Heart left ventricle (tissue), 16 donors: ENCODE measurements at regions not wholly inside any gene's neighbourhood (a gene's known extent, or its start where the extent isn't known, plus 50 kb on each side); places are given as distances from the start of the nearest gene placed in this dataset.
"Not testable (repeated sequence)": the region's sequence is repeated elsewhere in the genome, so short reads cannot be mapped to it uniquely, and the experiment has no call there.

Source experiments
- ATAC-seq, 4 donors: fragments of 200-7000 bp; cut with Tn5 transposase; one replicate each; pipeline ENCODE4 v1.9.1; 2020 to 2022; ENCODE audit warnings: moderate library complexity in 4 of 4, mild to moderate bottlenecking in 3 of 4, moderate number of reproducible peaks in 1 of 4
- DNase-seq, 5 donors: peaks; one replicate each; pipeline ENCODE4 v3.0.0-alpha.2; 2020
- H3K27ac ChIP-seq, 12 donors: fragments of 200-600 bp; sonication (generic) in 4 of 12; one replicate each; pipeline versions ENCODE4 v1.5.0 to v1.8.0; 2016 to 2022; ENCODE audit warnings: mild to moderate bottlenecking in 2 of 12
- H3K27me3 ChIP-seq, 9 donors: fragments of 200-600 bp; sonication (generic) in 2 of 9; one replicate each; pipeline versions ENCODE4 v1.5.1 to v1.8.0; 2016 to 2022; ENCODE audit warnings: mild to moderate bottlenecking in 3 of 9
- H3K36me3 ChIP-seq, 9 donors: fragments of 200-600 bp; sonication (generic) in 2 of 9; one replicate each; pipeline versions ENCODE4 v1.5.0 to v1.8.0; 2018 to 2022; ENCODE audit warnings: mild to moderate bottlenecking in 2 of 9
- H3K4me1 ChIP-seq, 12 donors: fragments of 200-600 bp; sonication (generic) in 4 of 12; one replicate each; pipeline versions ENCODE4 v1.5.0 to v1.8.0; 2016 to 2022; ENCODE audit warnings: mild to moderate bottlenecking in 3 of 12
- H3K4me3 ChIP-seq, 12 donors: fragments of 200-600 bp; sonication (generic) in 4 of 12; one replicate each; pipeline versions ENCODE4 v1.5.0 to v1.8.0; 2017 to 2022; ENCODE audit warnings: mild to moderate bottlenecking in 9 of 12, moderate library complexity in 4 of 12
- H3K9me3 ChIP-seq, 12 donors: fragments of 200-600 bp; sonication (generic) in 4 of 12; one replicate each; pipeline versions ENCODE4 v1.5.0 to v1.8.0; 2016 to 2022; ENCODE audit warnings: mild to moderate bottlenecking in 1 of 12
- CTCF ChIP-seq, 12 donors: fragments of 200-600 bp; sonication (generic) in 4 of 12; IDR thresholded peaks; one replicate each; pipeline versions ENCODE4 v1.5.0 to v1.8.0; 2018 to 2022; ENCODE audit warnings: antibody characterized with exemption in 12 of 12, mild to moderate bottlenecking in 5 of 12
- POLR2A ChIP-seq, 2 donors: fragments of 450-650 bp; IDR thresholded peaks; one replicate each; pipeline ENCODE4 v1.6.1; 2017; ENCODE audit warnings: antibody characterized with exemption in 2 of 2, mild to moderate bottlenecking in 2 of 2, moderate library complexity in 2 of 2
- WGBS, 4 donors: extraction: QIAGEN DNeasy Blood & Tissue Kit in 2 of 4; methylation state at CpG; one replicate each; pipeline versions ENCODE4 v1.1.5 to v1.1.7; 2013 to 2018; 5-methylcytosine and 5-hydroxymethylcytosine counted together
- intact Hi-C, 10 donors: fragments of 100-400 bp; cut with DNase I; formaldehyde crosslinking; loops; one replicate each; pipeline versions ENCODE4 v1.11.1 to v1.14.2; 2022
- donor health status: ischemic (EF 13 %, LVEDD 7.1; RV severe dilation, severe dysfunction).
- donor health status: healthy with polysubstance abuse.
- donor health status: DM: no; HTN: yes; CAD: no.
- donor health status: DM: no; HTN: no; CAD: no.
- donor health status: ischemic (EF 25% LVEDD 6.9; RV normal size, moderate dysfunction).
- donor health status: ischemic (EF 25% LVEDD 5.7; RV mildly dilated, moderate dysfunction).
- donor health status: healthy.
- donor health status: DM: yes; HTN: yes; CAD: no.
- donor health status: ischemic (EF 35%, LVEDD 5.7; RV mildly dilated, moderate dysfunction).
- donor health status: nonischemic (EF 11% LVEDD 7.7; RV severe dilation, severe dysfunction).
- donor health status: DM: yes; HTN: yes; CAD: no.
- donor health status: PGD.
- donor health status: ischemic (EF 29% LVEDD 5.4; RV normal size, mild dysfunction).
- donor health status: nonischemic (EF 23%, LVEDD 6.1; RV moderate dilation, normal function).

DNA sequence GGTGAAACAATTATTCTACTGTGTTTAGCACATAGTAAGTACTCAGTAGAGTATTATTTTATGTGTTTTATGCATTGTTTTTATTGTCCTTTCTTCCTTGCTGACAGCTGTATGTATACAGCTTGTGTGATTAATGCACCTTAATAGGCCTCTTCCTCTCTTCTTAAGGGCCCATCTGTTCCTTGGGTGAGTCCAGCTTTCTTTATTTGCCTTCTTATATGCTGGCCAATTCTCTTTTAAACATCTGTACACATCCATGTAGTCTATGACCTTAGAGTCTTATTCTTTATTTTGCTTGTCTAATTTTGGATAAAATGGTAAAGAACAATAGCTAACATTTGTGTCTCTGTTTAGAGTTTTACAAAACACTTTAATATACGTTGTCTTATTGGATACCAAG is 333.7 kb upstream of the MEIS1 start:
- 62 to 85% (median 78%) methylated on average over 1 of the region's 1 CpG for WGBS, 4 donors
- ATAC-seq (no peak), DNase-seq (no peak)
- Histone ChIP-seq H3K4me3 (no peak overlapping the region), H3K27ac (no peak overlapping the region), H3K9me3 (no peaks in the 10 kb centered on the region), H3K4me1 (no peaks in the 10 kb centered on the region), H3K36me3 (no peaks in the 10 kb centered on the region), H3K27me3 (no peaks in the 10 kb centered on the region)
- intact Hi-C loops: no loop called here
- no peak for TF ChIP-seq CTCF (IDR thresholded peaks at IDR 0.05)
- no peak for TF ChIP-seq POLR2A (IDR thresholded peaks at IDR 0.05)

DNA sequence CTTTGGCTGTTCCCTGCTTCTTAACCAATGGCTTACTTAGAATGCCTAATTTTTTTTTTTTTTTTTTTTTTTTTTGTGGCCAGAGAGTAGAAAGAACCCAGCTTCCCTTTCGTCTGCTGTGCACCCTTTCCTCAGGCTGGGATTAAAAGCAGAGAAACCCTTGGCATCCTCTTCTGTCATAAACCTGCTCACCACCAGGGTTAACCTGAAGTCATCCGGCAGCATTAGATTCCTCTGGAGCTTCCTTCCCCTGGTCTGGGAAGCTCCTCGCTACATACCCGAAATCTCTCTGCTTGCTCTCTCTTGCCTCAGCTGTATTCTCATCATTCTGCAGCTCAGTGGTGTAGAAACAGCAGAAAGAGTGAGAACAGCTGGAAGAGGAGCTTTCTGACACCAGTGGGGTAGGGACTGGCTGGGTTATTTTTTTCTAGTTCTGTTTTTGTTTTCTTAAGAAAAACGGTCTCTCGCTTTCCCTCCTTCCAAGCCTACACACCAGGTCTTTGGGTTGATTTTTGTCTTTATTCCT is 339.0 kb upstream of the MEIS1 start:
- TF ChIP-seq POLR2A (IDR thresholded peaks at IDR 0.05): no peak
- no peak for TF ChIP-seq CTCF (IDR thresholded peaks at IDR 0.05)
- DNase-seq (no peak), ATAC-seq (no peak)
- intact Hi-C loops: no loop called here
- no peaks in the 10 kb centered on the region for H3K36me3 ChIP-seq
- H3K27me3 ChIP-seq: no peaks in the 10 kb centered on the region
- H3K4me3 ChIP-seq: no peak overlapping the region
- no peaks in the 10 kb centered on the region for H3K4me1 ChIP-seq
- H3K9me3 ChIP-seq: no peaks in the 10 kb centered on the region
- WGBS, 4 donors: 49 to 63% (median 56%) methylated on average over 6 of the region's 6 CpGs
- no peak overlapping the region for H3K27ac ChIP-seq

GRCh38 chr2:66094689-66095088 is 340.2 kb upstream of the MEIS1 start:
- intact Hi-C loops, H3K36me3 ChIP-seq, H3K9me3 ChIP-seq, H3K27ac ChIP-seq, H3K27me3 ChIP-seq, H3K4me1 ChIP-seq, ATAC-seq, H3K4me3 ChIP-seq, DNase-seq: not testable (repeated sequence)
- 82 to 96% (median 96%) methylated on average over 1 to 2 of the region's 2 CpGs for WGBS, 4 donors

GRCh38 chr2:66093371-66093770 is 341.6 kb upstream of the MEIS1 start:
- no peaks in the 10 kb centered on the region for H3K4me1 ChIP-seq
- H3K4me3 ChIP-seq: no peak overlapping the region
- no peaks in the 10 kb centered on the region for H3K27me3 ChIP-seq
- ATAC-seq (no peak), DNase-seq (no peak)
- TF ChIP-seq CTCF (IDR thresholded peaks at IDR 0.05) (no peak), POLR2A (IDR thresholded peaks at IDR 0.05) (no peak)
- intact Hi-C loops: no loop called here
- peaks cover 0 to 13% (median 0%) of the 10 kb centered on the region in 12 donors for H3K9me3 ChIP-seq
- WGBS, 4 donors: 77 to 86% (median 83%) methylated on average over 1 of the region's 1 CpG
- no peak overlapping the region for H3K27ac ChIP-seq
- no peaks in the 10 kb centered on the region for H3K36me3 ChIP-seq

DNA sequence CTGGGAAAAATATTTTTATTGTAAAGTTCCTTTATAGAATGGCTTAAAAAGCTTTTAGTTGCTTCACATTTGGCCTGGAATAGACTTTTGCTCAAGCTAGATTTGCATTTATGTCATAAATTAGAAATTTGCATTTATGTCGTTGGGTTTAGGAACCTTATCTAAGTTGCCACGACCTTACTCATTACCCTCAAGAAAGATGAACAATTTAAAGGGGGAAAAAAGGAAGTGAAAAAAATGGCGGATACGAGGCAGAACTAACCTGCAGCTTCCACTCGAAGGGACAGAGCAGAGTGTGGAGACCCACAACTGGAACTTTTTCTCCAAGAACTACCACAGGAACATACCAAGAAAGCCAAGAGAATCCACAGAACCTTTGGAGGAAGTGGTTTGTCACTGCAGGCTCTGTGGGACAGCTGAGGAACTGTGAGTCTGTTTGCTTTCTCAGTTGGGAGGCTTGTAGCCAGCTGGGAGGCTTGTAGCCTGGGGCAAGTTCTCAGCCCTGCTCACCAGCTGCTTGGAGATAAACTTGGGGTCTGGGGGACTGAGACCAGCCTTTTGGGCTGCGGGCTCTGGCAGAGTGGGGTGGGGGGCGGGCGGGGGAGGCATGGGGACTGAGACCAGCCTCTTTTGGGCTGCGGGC is 349.9 kb upstream of the MEIS1 start:
- Histone ChIP-seq H3K9me3 (peaks cover 0 to 18% (median 0%) of the 10 kb centered on the region in 12 donors), H3K27me3 (peaks cover 0 to 3% (median 0%) of the 10 kb centered on the region in 9 donors), H3K27ac (no peak overlapping the region), H3K36me3 (no peaks in the 10 kb centered on the region), H3K4me1 (no peaks in the 10 kb centered on the region), H3K4me3 (no peak overlapping the region)
- 78 to 83% (median 81%) methylated on average over 5 to 9 of the region's 9 CpGs for WGBS, 4 donors
- no peak for ATAC-seq
- DNase-seq: no peak
- TF ChIP-seq CTCF (IDR thresholded peaks at IDR 0.05) (no peak), POLR2A (IDR thresholded peaks at IDR 0.05) (no peak)
- intact Hi-C loops: no loop called here
